CD4-positive, CD25-positive, alpha-beta regulatory T cell (primary cell): ENCODE measurements at regions not wholly inside any gene's neighbourhood (a gene's known extent, or its start where the extent isn't known, plus 50 kb on each side); places are given as distances from the start of the nearest gene placed in this dataset.
"Not testable (repeated sequence)": the region's sequence is repeated elsewhere in the genome, so short reads cannot be mapped to it uniquely, and the experiment has no call there.

Experiments
- ATAC-seq, 2 donors: fragments of 150-1000 bp; cut with Tn5 transposase; one replicate each; pipeline ENCODE4 v1.10.0; 2021; ENCODE audit warnings: low read depth in 2 of 2, moderate number of reproducible peaks in 2 of 2, moderate library complexity in 1 of 2
- DNase-seq, 3 donors: peaks; one replicate each; pipeline versions ENCODE4 v3.0.0 to v3.0.0-alpha.2; 2012 to 2022; ENCODE audit warnings: mixed read lengths in 1 of 3
- H3K27ac ChIP-seq: one replicate; pipeline ENCODE4 v1.7.0; 2013; ENCODE audit warnings: mild to moderate bottlenecking, low read length; ENCODE audit not compliant: insufficient read depth, poor library complexity, severe bottlenecking
- H3K27me3 ChIP-seq: one replicate; pipeline ENCODE4 v1.7.0; 2013; ENCODE audit warnings: low read length; ENCODE audit not compliant: control insufficient read depth, insufficient read depth
- H3K36me3 ChIP-seq: one replicate; pipeline ENCODE4 v1.7.0; 2013; ENCODE audit warnings: mild to moderate bottlenecking, low read length, moderate library complexity; ENCODE audit not compliant: control insufficient read depth, insufficient read depth
- H3K4me1 ChIP-seq: 2 replicates; pipeline ENCODE4 v1.7.0; 2013; ENCODE audit warnings: mild to moderate bottlenecking, low read length; ENCODE audit not compliant: insufficient read depth, control insufficient read depth, poor library complexity, severe bottlenecking
- H3K4me3 ChIP-seq: one replicate; pipeline ENCODE4 v1.7.0; 2013; ENCODE audit warnings: low read depth, mild to moderate bottlenecking, low read length, moderate library complexity
- H3K9me3 ChIP-seq, 2 experiments: 1 replicate in 1 of 2; 2 replicates in 1 of 2; pipeline ENCODE4 v1.7.0; 2013; ENCODE audit warnings: low read length in 2 of 2, mild to moderate bottlenecking in 1 of 2, moderate library complexity in 1 of 2; ENCODE audit not compliant: control insufficient read depth in 2 of 2
- H3K27ac Mint-ChIP-seq, 3 donors: one replicate each; pipeline ENCODE4 v1.8.0; 2020 to 2022; ENCODE audit warnings: mild to moderate bottlenecking in 3 of 3, mixed read lengths in 3 of 3, moderate library complexity in 2 of 3
- H3K27me3 Mint-ChIP-seq: one replicate; pipeline ENCODE4 v1.8.0; 2022; ENCODE audit warnings: mild to moderate bottlenecking, mixed read lengths
- H3K36me3 Mint-ChIP-seq: one replicate; pipeline ENCODE4 v1.8.0; 2020; ENCODE audit warnings: mixed read lengths
- H3K4me1 Mint-ChIP-seq, 4 donors: one replicate each; pipeline ENCODE4 v1.8.0; 2020 to 2022; ENCODE audit warnings: mixed read lengths in 4 of 4, mild to moderate bottlenecking in 1 of 4
- H3K4me3 Mint-ChIP-seq, 4 donors: one replicate each; pipeline ENCODE4 v1.8.0; 2020 to 2022; ENCODE audit warnings: mild to moderate bottlenecking in 4 of 4, mixed read lengths in 4 of 4, moderate library complexity in 3 of 4
- H3K9me3 Mint-ChIP-seq, 7 donors: one replicate each; pipeline ENCODE4 v1.8.0; 2020 to 2022; ENCODE audit warnings: mixed read lengths in 7 of 7, mild to moderate bottlenecking in 3 of 7, moderate library complexity in 2 of 7

DNA sequence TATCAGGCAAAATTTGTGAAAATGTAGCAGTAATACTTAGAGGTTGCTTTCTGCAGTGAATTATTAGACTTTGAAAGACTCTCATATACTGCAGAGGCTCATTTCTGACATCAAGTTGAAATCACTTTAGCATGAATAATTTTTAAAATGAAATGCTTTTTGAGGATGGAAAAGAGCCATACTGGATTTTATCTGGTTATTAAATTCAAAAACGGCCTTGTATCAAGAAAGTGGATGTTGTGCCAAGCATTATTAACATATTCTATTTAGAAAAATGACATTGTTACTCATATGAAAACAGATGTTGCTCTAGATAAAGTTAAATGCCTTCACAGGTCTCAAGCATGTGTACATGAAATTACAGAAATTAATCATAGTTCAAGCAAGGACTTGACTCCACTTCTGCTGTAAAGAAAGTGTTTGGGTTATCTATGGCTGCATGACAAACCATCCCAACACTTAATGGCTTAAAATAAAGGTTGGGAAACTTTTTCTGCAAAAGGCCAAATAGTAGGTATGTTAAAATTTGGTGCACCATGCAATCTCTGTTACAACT is 64.5 kb upstream of the ZNF280D start:
- Mint-ChIP-seq H3K27ac (no peak overlapping the region), H3K4me3 (no peak overlapping the region), H3K4me1 (peaks cover 0 to 7% (median 0%) of the 10 kb centered on the region in 4 donors), H3K36me3 (no peaks in the 10 kb centered on the region), H3K9me3 (peaks cover 0 to 5% (median 1%) of the 10 kb centered on the region in 7 donors), H3K27me3 (no peaks in the 10 kb centered on the region)
- no peaks in the 10 kb centered on the region for H3K27me3 ChIP-seq
- H3K27ac ChIP-seq, result no peak overlapping the region
- ATAC-seq (no peak), DNase-seq (no peak)
- H3K36me3 ChIP-seq, result no peaks in the 10 kb centered on the region
- H3K4me3 ChIP-seq, result no peak overlapping the region
- no peaks in the 10 kb centered on the region for H3K4me1 ChIP-seq
- H3K9me3 ChIP-seq, result peaks cover 0 to 3% of the 10 kb centered on the region in 2 experiments

DNA sequence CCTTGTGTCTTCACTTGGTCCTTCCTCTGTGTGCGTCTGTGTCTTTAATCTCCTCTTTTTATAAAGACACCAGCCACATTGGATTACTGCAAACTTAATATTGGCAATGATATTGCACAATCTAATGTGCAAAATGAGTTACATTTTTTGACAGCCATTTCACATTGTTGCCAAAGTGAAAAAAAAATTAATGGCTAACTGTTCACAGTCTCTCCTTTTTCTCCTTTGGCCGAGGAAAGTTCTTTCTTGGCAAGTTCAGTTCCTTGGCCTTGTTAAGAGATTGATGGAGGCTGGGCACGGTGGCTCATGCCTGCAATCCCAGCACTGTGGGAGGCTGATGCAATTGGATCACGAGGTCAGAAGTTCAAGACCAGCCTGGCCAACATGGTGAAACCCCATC is 62.2 kb upstream of the ZNF280D start:
- H3K4me3 ChIP-seq, result no peak overlapping the region
- H3K4me1 Mint-ChIP-seq, result peaks cover 0 to 7% (median 0%) of the 10 kb centered on the region in 4 donors
- no peak for DNase-seq
- no peaks in the 10 kb centered on the region for H3K4me1 ChIP-seq
- no peaks in the 10 kb centered on the region for H3K36me3 ChIP-seq
- H3K36me3 Mint-ChIP-seq, result no peaks in the 10 kb centered on the region
- no peak for ATAC-seq
- peaks cover 0 to 9% (median 5%) of the 10 kb centered on the region in 7 donors for H3K9me3 Mint-ChIP-seq
- no peak overlapping the region for H3K4me3 Mint-ChIP-seq
- peaks cover 0 to 12% of the 10 kb centered on the region in 2 experiments for H3K9me3 ChIP-seq
- no peak overlapping the region for H3K27ac ChIP-seq
- no peaks in the 10 kb centered on the region for H3K27me3 Mint-ChIP-seq
- H3K27ac Mint-ChIP-seq, result no peak overlapping the region
- no peaks in the 10 kb centered on the region for H3K27me3 ChIP-seq

- peaks cover 0 to 9% (median 5%) of the 10 kb centered on the region in 7 donors for H3K9me3 Mint-ChIP-seq
- no peak overlapping the region for H3K27ac Mint-ChIP-seq
- Histone ChIP-seq H3K36me3 (no peaks in the 10 kb centered on the region), H3K4me1 (no peaks in the 10 kb centered on the region), H3K9me3 (peaks cover 0 to 12% of the 10 kb centered on the region in 2 experiments), H3K27me3 (no peaks in the 10 kb centered on the region), H3K27ac (no peak overlapping the region), H3K4me3 (no peak overlapping the region)
- H3K36me3 Mint-ChIP-seq, result no peaks in the 10 kb centered on the region
- H3K27me3 Mint-ChIP-seq, result no peaks in the 10 kb centered on the region
- DNase-seq (no peak), ATAC-seq (no peak)
- H3K4me3 Mint-ChIP-seq, result no peak overlapping the region
- H3K4me1 Mint-ChIP-seq, result peaks cover 0 to 7% (median 0%) of the 10 kb centered on the region in 4 donors
Observed at GRCh38 chr15:56794553-56795329, 61.4 kb upstream of the ZNF280D start.

DNA sequence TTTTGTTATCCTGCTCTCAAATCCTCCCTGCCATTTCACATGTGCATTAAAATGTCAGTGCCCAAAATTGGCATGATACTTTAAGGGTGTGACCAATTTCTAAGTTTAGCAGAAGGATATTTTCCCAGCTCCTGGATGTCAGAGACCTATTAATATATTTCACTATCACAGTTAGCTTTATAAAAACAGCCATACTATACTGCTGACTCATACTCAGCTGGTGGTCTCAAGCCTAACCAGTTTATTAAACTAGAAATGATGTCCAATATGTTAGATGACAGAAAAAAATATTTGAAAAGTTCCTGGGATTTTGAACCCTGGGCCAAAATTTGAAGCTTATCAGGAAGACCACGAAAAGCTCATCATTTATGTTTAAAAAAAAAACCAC is 60.9 kb upstream of the ZNF280D start:
- peaks cover 0 to 12% of the 10 kb centered on the region in 2 experiments for H3K9me3 ChIP-seq
- no peaks in the 10 kb centered on the region for H3K36me3 ChIP-seq
- Mint-ChIP-seq H3K27me3 (no peaks in the 10 kb centered on the region), H3K27ac (no peak overlapping the region), H3K9me3 (peaks cover 0 to 14% (median 6%) of the 10 kb centered on the region in 7 donors), H3K36me3 (no peaks in the 10 kb centered on the region), H3K4me1 (peaks cover 0 to 7% (median 0%) of the 10 kb centered on the region in 4 donors), H3K4me3 (no peak overlapping the region)
- DNase-seq (no peak), ATAC-seq (no peak)
- H3K4me3 ChIP-seq, result no peak overlapping the region
- H3K4me1 ChIP-seq, result no peaks in the 10 kb centered on the region
- no peaks in the 10 kb centered on the region for H3K27me3 ChIP-seq
- no peak overlapping the region for H3K27ac ChIP-seq

GRCh38 chr15:56792211-56792610 is 58.9 kb upstream of the ZNF280D start:
- peaks cover under 1 to 2% (median under 1%) of the 10 kb centered on the region in 4 donors for H3K4me1 Mint-ChIP-seq
- Histone ChIP-seq H3K27ac (no peak overlapping the region), H3K4me1 (no peaks in the 10 kb centered on the region), H3K4me3 (no peak overlapping the region), H3K36me3 (no peaks in the 10 kb centered on the region), H3K27me3 (no peaks in the 10 kb centered on the region), H3K9me3 (peaks cover 0 to 12% of the 10 kb centered on the region in 2 experiments)
- DNase-seq, result no peak
- no peaks in the 10 kb centered on the region for H3K27me3 Mint-ChIP-seq
- no peak for ATAC-seq
- H3K9me3 Mint-ChIP-seq, result peaks cover 0 to 14% (median 6%) of the 10 kb centered on the region in 7 donors
- no peak overlapping the region for H3K4me3 Mint-ChIP-seq
- H3K27ac Mint-ChIP-seq, result no peak overlapping the region
- H3K36me3 Mint-ChIP-seq, result no peaks in the 10 kb centered on the region

GRCh38 chr15:56791521-56791920 is 58.2 kb upstream of the ZNF280D start:
- ATAC-seq, DNase-seq, H3K4me1 ChIP-seq, H3K27ac ChIP-seq, H3K36me3 ChIP-seq, H3K4me3 ChIP-seq, H3K27me3 ChIP-seq, H3K4me1 Mint-ChIP-seq, H3K27ac Mint-ChIP-seq, H3K4me3 Mint-ChIP-seq, H3K36me3 Mint-ChIP-seq, H3K27me3 Mint-ChIP-seq: not testable (repeated sequence)
- H3K9me3 Mint-ChIP-seq, result peaks cover 0 to 15% (median 6%) of the 10 kb centered on the region in 7 donors
- H3K9me3 ChIP-seq, result peaks cover 0 to 12% of the 10 kb centered on the region in 2 experiments

DNA sequence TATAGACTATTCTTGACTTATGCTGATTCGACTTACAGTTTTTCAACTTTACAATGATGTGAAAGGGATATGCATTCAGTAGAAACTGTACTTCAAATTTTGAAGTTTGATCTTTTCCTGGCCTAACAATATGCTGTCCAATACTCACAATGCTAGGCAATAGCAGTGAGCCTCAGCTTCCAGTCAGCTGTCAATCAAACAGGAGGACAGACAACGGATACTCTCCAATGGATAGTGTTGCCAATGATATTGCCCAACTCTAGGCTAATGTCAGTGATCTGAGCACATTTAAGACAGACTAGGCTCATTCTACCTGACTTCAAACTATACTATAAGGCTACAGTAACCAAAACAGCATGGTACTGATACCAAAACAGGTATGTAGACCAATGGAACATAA is 55.0 kb upstream of the ZNF280D start:
- Histone ChIP-seq H3K4me1 (no peaks in the 10 kb centered on the region), H3K9me3 (peaks cover 0 to 12% of the 10 kb centered on the region in 2 experiments), H3K27ac (no peak overlapping the region), H3K27me3 (no peaks in the 10 kb centered on the region), H3K4me3 (no peak overlapping the region), H3K36me3 (no peaks in the 10 kb centered on the region)
- H3K36me3 Mint-ChIP-seq, result no peaks in the 10 kb centered on the region
- H3K27me3 Mint-ChIP-seq, result no peaks in the 10 kb centered on the region
- H3K9me3 Mint-ChIP-seq, result peaks cover 0 to 15% (median 6%) of the 10 kb centered on the region in 7 donors
- DNase-seq, result no peak
- H3K4me3 Mint-ChIP-seq, result no peak overlapping the region
- no peak overlapping the region for H3K27ac Mint-ChIP-seq
- ATAC-seq, result no peak
- peaks cover 5 to 10% (median 8%) of the 10 kb centered on the region in 4 donors for H3K4me1 Mint-ChIP-seq
